K562 (cell line): ENCODE measurements at regions not wholly inside any gene's neighbourhood (a gene's known extent, or its start where the extent isn't known, plus 50 kb on each side); places are given as distances from the start of the nearest gene placed in this dataset.

Experiments
- BCOR ChIP-seq: fragments of 450-650 bp; IDR thresholded peaks from 2 replicates; pipeline ENCODE4 v1.6.1; 2016
- CC2D1A ChIP-seq: fragments of 450-650 bp; IDR thresholded peaks from 2 replicates; pipeline ENCODE4 v1.6.1; 2017; ENCODE audit warnings: mild to moderate bottlenecking
- EP300 ChIP-seq: IDR thresholded peaks from 2 replicates; pipeline ENCODE4 v1.6.1; 2012; ENCODE audit warnings: low read length, improper control_type of control experiment
- ESRRB ChIP-seq: fragments of 250-450 bp; sonication (Bioruptor Pico); IDR thresholded peaks from 2 replicates; pipeline ENCODE4 v1.5.0; 2020; ENCODE audit warnings: mild to moderate bottlenecking, moderate library complexity, borderline replicate concordance
- POLR2A ChIP-seq: fragments of 450-650 bp; conservative IDR thresholded peaks from 2 replicates; pipeline ENCODE4 v1.6.1; 2016
- TBL1XR1 ChIP-seq, 2 experiments: IDR thresholded peaks; 2 replicates each; pipeline ENCODE4 v1.6.1; 2012; ENCODE audit warnings: improper control_type of control experiment in 2 of 2, low read length in 2 of 2, mild to moderate bottlenecking in 1 of 2
- USF1 ChIP-seq: sonication (generic); formaldehyde crosslinking; IDR thresholded peaks from 2 replicates; pipeline ENCODE4 v1.9.0; 2022; ENCODE audit warnings: mild to moderate bottlenecking, missing genetic modification reagents
- ZC3H11A ChIP-seq: IDR thresholded peaks from 2 replicates; pipeline ENCODE4 v1.6.1; 2012; ENCODE audit warnings: low read depth, low read length, improper control_type of control experiment
- TF ChIP-seq, protein P1 (sequence below): sonication (generic); formaldehyde crosslinking; IDR thresholded peaks from 2 replicates; pipeline ENCODE4 v1.9.0; 2022; ENCODE audit warnings: mild to moderate bottlenecking, missing genetic modification reagents
- TF ChIP-seq, protein P2 (sequence below), 3 experiments: IDR thresholded peaks in 2 of 3; conservative IDR thresholded peaks in 1 of 3; 2 replicates each; pipeline ENCODE4 v1.5.1; 2011 to 2012; ENCODE audit warnings: low read length in 3 of 3, mild to moderate bottlenecking in 3 of 3, control low read depth in 2 of 3, improper control_type of control experiment in 1 of 3, inconsistent platforms in 1 of 3, low read depth in 1 of 3, mixed read lengths in 1 of 3, moderate library complexity in 1 of 3; ENCODE audit not compliant: insufficient read depth in 2 of 3

DNA sequence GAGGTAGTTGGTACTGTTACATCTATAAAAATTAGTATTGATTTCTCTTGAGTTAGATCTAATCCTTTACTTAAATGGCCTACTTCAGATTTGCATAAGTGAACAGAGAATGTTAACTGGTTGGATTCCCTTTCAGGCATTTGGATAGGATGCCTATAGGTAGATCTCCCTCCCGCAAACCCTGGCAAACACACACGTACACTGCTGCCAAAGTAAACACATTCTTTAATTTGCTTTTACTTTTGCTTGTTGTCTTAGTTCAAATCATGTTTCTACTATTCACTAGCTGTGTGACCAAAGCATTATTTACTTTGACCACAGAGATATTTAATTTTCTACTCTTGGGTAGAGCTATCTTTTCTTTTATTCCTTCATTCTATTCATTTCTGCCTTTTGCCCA lies 936.1 kb upstream of the FBXO33 start:
- no peak for TF ChIP-seq CC2D1A
- no peak for TF ChIP-seq BCOR
- no peak for TF ChIP-seq USF1 (CRISPR knock-in tag)
- no peak for TF ChIP-seq EP300
- TF ChIP-seq, protein P1, sequence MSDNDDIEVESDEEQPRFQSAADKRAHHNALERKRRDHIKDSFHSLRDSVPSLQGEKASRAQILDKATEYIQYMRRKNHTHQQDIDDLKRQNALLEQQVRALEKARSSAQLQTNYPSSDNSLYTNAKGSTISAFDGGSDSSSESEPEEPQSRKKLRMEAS (CRISPR knock-in tag) = no peak
- TF ChIP-seq POLR2A = no peak
- TF ChIP-seq, protein P2, sequence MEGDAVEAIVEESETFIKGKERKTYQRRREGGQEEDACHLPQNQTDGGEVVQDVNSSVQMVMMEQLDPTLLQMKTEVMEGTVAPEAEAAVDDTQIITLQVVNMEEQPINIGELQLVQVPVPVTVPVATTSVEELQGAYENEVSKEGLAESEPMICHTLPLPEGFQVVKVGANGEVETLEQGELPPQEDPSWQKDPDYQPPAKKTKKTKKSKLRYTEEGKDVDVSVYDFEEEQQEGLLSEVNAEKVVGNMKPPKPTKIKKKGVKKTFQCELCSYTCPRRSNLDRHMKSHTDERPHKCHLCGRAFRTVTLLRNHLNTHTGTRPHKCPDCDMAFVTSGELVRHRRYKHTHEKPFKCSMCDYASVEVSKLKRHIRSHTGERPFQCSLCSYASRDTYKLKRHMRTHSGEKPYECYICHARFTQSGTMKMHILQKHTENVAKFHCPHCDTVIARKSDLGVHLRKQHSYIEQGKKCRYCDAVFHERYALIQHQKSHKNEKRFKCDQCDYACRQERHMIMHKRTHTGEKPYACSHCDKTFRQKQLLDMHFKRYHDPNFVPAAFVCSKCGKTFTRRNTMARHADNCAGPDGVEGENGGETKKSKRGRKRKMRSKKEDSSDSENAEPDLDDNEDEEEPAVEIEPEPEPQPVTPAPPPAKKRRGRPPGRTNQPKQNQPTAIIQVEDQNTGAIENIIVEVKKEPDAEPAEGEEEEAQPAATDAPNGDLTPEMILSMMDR (IDR thresholded peaks at IDR 0.05 in 2 of 3, conservative IDR thresholded peaks at IDR 0.05 in 1 of 3; ENCODE audit: insufficient read depth in 2 of 3, low read depth in 1 of 3, low read length in 3 of 3) = no peak
- no peak for TF ChIP-seq TBL1XR1 (IDR thresholded peaks at IDR 0.05; ENCODE audit: low read length in 2 of 2)
- TF ChIP-seq ZC3H11A = no peak
- no peak for TF ChIP-seq ESRRB (CRISPR knock-in tag)
